Breast epithelium (tissue), 3 donors: ENCODE measurements at regions not wholly inside any gene's neighbourhood (a gene's known extent, or its start where the extent isn't known, plus 50 kb on each side); places are given as distances from the start of the nearest gene placed in this dataset.

ENCODE experiments used
- CTCF ChIP-seq, 3 donors: fragments of 450-650 bp; IDR thresholded peaks; one replicate each; pipeline ENCODE4 v1.5.1; 2016 to 2017; ENCODE audit warnings: antibody characterized with exemption in 3 of 3, mild to moderate bottlenecking in 3 of 3, moderate library complexity in 3 of 3
- POLR2A ChIP-seq: fragments of 450-650 bp; IDR thresholded peaks from one replicate; pipeline ENCODE4 v1.6.1; 2016; ENCODE audit warnings: antibody characterized with exemption, mild to moderate bottlenecking, moderate library complexity
- POLR2AphosphoS5 ChIP-seq, 3 donors: sonication (generic); formaldehyde crosslinking; IDR thresholded peaks; one replicate each; pipeline ENCODE4 v1.6.1; 2017; ENCODE audit warnings: antibody characterized with exemption in 3 of 3

- TF ChIP-seq CTCF (IDR thresholded peaks at IDR 0.05) (no peak), POLR2AphosphoS5 (IDR thresholded peaks at IDR 0.05) (no peak), POLR2A (no peak)
Measured at GRCh38 chr12:92550661-92551060, 152.1 kb upstream of the PLEKHG7 start.
